Liver (tissue), 8 donors: ENCODE measurements at regions not wholly inside any gene's neighbourhood (a gene's known extent, or its start where the extent isn't known, plus 50 kb on each side); places are given as distances from the start of the nearest gene placed in this dataset.

Source experiments
- DNase-seq: peaks from one replicate; pipeline ENCODE4 v3.0.0-alpha.2; 2017; ENCODE audit warnings: low spot score
- H3K27ac ChIP-seq, 2 donors: one replicate each; pipeline ENCODE4 v1.7.0; 2013; ENCODE audit warnings: inconsistent platforms in 2 of 2, low read length in 2 of 2, control low read depth in 1 of 2, low read depth in 1 of 2, mild to moderate bottlenecking in 1 of 2
- H3K27me3 ChIP-seq, 4 donors: one replicate each; pipeline versions ENCODE4 v1.6.1 to v1.7.0; 2013; ENCODE audit warnings: low read length in 3 of 4, inconsistent platforms in 1 of 4, mild to moderate bottlenecking in 1 of 4, moderate library complexity in 1 of 4; ENCODE audit not compliant: control insufficient read depth in 4 of 4, insufficient read depth in 4 of 4
- H3K36me3 ChIP-seq, 4 donors: one replicate each; pipeline versions ENCODE4 v1.6.1 to v1.7.0; 2013; ENCODE audit warnings: low read length in 3 of 4, mild to moderate bottlenecking in 3 of 4, low read depth in 1 of 4, moderate library complexity in 1 of 4; ENCODE audit not compliant: control insufficient read depth in 4 of 4, insufficient read depth in 3 of 4
- H3K4me1 ChIP-seq, 4 donors: one replicate each; pipeline versions ENCODE4 v1.6.1 to v1.7.0; 2013; ENCODE audit warnings: low read length in 3 of 4, mild to moderate bottlenecking in 3 of 4, moderate library complexity in 1 of 4; ENCODE audit not compliant: control insufficient read depth in 4 of 4, insufficient read depth in 4 of 4
- H3K4me3 ChIP-seq, 3 donors: one replicate each; pipeline versions ENCODE4 v1.6.1 to v1.7.0; 2013; ENCODE audit warnings: low read length in 3 of 3, control low read depth in 1 of 3, low read depth in 1 of 3, mild to moderate bottlenecking in 1 of 3
- H3K9ac ChIP-seq, 2 donors: one replicate each; pipeline ENCODE4 v1.7.0; 2013; ENCODE audit warnings: low read length in 2 of 2, mild to moderate bottlenecking in 2 of 2, moderate library complexity in 2 of 2, control low read depth in 1 of 2, low read depth in 1 of 2
- H3K9me3 ChIP-seq, 4 donors: one replicate each; pipeline versions ENCODE4 v1.6.1 to v1.7.0; 2013; ENCODE audit warnings: low read length in 3 of 4; ENCODE audit not compliant: control insufficient read depth in 4 of 4
- ATF3 ChIP-seq: IDR thresholded peaks from 2 replicates; pipeline ENCODE4 v1.6.1; 2016; ENCODE audit warnings: antibody characterized with exemption
- EGR1 ChIP-seq, 2 donors: IDR thresholded peaks; 2 replicates each; pipeline ENCODE4 v1.6.1; 2016 to 2018; ENCODE audit warnings: antibody characterized with exemption in 2 of 2, low read depth in 2 of 2
- FOXA1 ChIP-seq: IDR thresholded peaks from 2 replicates; pipeline ENCODE4 v1.6.1; 2016; ENCODE audit warnings: antibody characterized with exemption
- FOXA2 ChIP-seq: IDR thresholded peaks from 2 replicates; pipeline ENCODE4 v1.6.1; 2016; ENCODE audit warnings: antibody characterized with exemption
- GABPA ChIP-seq, 2 donors: IDR thresholded peaks in 1 of 2; conservative IDR thresholded peaks in 1 of 2; 2 replicates each; pipeline ENCODE4 v1.6.1; 2016; ENCODE audit warnings: antibody characterized with exemption in 2 of 2, mild to moderate bottlenecking in 1 of 2, moderate library complexity in 1 of 2
- HNF4A ChIP-seq, 2 donors: conservative IDR thresholded peaks; 2 replicates each; pipeline ENCODE4 v1.6.1; 2016; ENCODE audit warnings: antibody characterized with exemption in 2 of 2, mild to moderate bottlenecking in 2 of 2
- HNF4G ChIP-seq: IDR thresholded peaks from 2 replicates; pipeline ENCODE4 v1.6.1; 2016; ENCODE audit warnings: antibody characterized with exemption
- JUND ChIP-seq, 2 donors: IDR thresholded peaks; 2 replicates each; pipeline ENCODE4 v1.6.1; 2016; ENCODE audit warnings: antibody characterized with exemption in 2 of 2
- NR2F2 ChIP-seq: IDR thresholded peaks from 2 replicates; pipeline ENCODE4 v1.6.1; 2016; ENCODE audit warnings: antibody characterized with exemption
- RAD21 ChIP-seq, 2 donors: IDR thresholded peaks; 2 replicates each; pipeline ENCODE4 v1.6.1; 2016; ENCODE audit warnings: antibody characterized with exemption in 2 of 2, mild to moderate bottlenecking in 2 of 2
- REST ChIP-seq: IDR thresholded peaks from 2 replicates; pipeline ENCODE4 v1.6.1; 2016; ENCODE audit warnings: antibody characterized with exemption, mild to moderate bottlenecking
- SP1 ChIP-seq: IDR thresholded peaks from 2 replicates; pipeline ENCODE4 v1.6.1; 2018; ENCODE audit warnings: antibody characterized with exemption, mild to moderate bottlenecking
- YY1 ChIP-seq: IDR thresholded peaks from 2 replicates; pipeline ENCODE4 v1.6.1; 2016; ENCODE audit warnings: antibody characterized with exemption, mild to moderate bottlenecking
- WGBS: extraction: QIAGEN DNeasy Blood & Tissue Kit; methylation state at CpG from one replicate; pipeline ENCODE4 v1.1.7; 2013; 5-methylcytosine and 5-hydroxymethylcytosine counted together
- TF ChIP-seq, protein P1 (sequence below): IDR thresholded peaks from 2 replicates; pipeline ENCODE4 v1.6.1; 2016; ENCODE audit warnings: antibody characterized with exemption
- TF ChIP-seq, protein P2 (sequence below): IDR thresholded peaks from 2 replicates; pipeline ENCODE4 v1.6.1; 2016; ENCODE audit warnings: antibody characterized with exemption
- TF ChIP-seq, protein P3 (sequence below): fragments of 150-350 bp; IDR thresholded peaks from 2 replicates; pipeline ENCODE4 v1.5.1; 2017; ENCODE audit warnings: improper control_type of control experiment, low read depth, low read length; ENCODE audit not compliant: missing input control
- donor health status: healthy.
- donor health status: healthy.
- donor health status: healthy.
- donor health status: healthy.
- donor health status: healthy.

DNA sequence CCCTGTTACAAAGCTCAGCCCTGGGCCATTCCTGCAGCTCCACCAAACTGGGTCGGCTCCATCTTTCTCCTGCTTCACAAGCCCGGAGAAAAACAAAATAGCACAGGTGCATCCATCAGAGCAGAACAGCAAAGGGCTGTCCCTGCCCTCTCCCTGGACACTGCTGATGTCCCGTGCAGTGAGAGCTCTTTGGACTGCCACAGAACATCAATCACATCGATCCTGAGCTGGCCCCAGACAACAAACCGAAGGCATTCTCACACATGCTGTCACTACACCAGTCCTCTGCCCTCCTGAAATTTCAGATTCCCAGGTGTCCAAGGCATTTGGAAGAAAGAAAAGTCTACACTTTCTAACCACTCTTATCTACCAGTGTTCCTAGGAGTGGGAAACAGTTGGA is 427.1 kb upstream of the ZMIZ1 start (continued):
- TF ChIP-seq REST (no peak), NR2F2 (no peak), SP1 (peak; percentile 13), ATF3 (no peak), YY1 (no peak), GABPA (IDR thresholded peaks at IDR 0.05 in 1 of 2, conservative IDR thresholded peaks at IDR 0.05 in 1 of 2) (no peak), RAD21 (IDR thresholded peaks at IDR 0.05) (peak; percentile 26 to 32)

DNA sequence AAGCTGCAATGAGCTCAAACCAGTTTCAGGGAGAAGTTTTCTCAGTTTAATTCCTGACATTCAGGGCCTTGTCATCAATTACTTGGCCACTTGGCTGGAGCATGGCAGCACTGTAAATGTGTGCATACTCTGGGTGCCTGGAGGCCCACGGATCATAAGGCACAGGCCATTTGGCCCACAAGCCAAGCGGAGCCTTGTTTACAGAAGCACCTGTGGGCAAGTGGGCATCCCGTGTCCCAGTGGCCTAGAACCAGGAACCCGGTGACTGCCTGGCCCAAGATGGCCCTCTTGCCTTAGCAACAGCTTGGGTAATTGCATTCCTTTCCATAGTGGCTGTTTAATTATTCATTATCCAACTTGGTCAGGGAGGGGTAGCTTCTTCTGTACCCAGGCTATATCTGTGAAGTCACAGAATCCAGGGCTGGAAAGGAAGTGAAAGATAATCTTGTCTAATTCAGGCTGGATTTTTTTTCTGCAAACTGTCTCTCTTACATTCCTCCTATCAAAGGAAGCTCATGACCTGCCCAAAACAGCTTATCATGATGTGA is 426.4 kb upstream of the ZMIZ1 start:
- no peaks in the 10 kb centered on the region for H3K36me3 ChIP-seq
- WGBS = 57% methylated on average over 4 of the region's 4 CpGs
- no peak overlapping the region for H3K9ac ChIP-seq
- peaks cover 8 to 39% (median 34%) of the 10 kb centered on the region in 4 donors for H3K4me1 ChIP-seq
- H3K27me3 ChIP-seq = no peaks in the 10 kb centered on the region
- H3K9me3 ChIP-seq = peaks cover 0 to 3% (median 0%) of the 10 kb centered on the region in 4 donors
- no peak for TF ChIP-seq GABPA (IDR thresholded peaks at IDR 0.05 in 1 of 2, conservative IDR thresholded peaks at IDR 0.05 in 1 of 2)
- DNase-seq = no peak
- H3K4me3 ChIP-seq = no peak overlapping the region
- H3K27ac ChIP-seq = peak overlapping the region; percentile 8 to 11

- Histone ChIP-seq H3K27me3 (no peaks in the 10 kb centered on the region), H3K4me3 (no peak overlapping the region), H3K9me3 (peaks cover 0 to 3% (median 0%) of the 10 kb centered on the region in 4 donors), H3K4me1 (peaks cover 8 to 39% (median 34%) of the 10 kb centered on the region in 4 donors), H3K27ac (no peak overlapping the region), H3K36me3 (no peaks in the 10 kb centered on the region), H3K9ac (no peak overlapping the region)
- WGBS = 92% methylated on average over 4 of the region's 4 CpGs
- no peak for DNase-seq
- TF ChIP-seq NR2F2 = no peak
- TF ChIP-seq, protein P1, sequence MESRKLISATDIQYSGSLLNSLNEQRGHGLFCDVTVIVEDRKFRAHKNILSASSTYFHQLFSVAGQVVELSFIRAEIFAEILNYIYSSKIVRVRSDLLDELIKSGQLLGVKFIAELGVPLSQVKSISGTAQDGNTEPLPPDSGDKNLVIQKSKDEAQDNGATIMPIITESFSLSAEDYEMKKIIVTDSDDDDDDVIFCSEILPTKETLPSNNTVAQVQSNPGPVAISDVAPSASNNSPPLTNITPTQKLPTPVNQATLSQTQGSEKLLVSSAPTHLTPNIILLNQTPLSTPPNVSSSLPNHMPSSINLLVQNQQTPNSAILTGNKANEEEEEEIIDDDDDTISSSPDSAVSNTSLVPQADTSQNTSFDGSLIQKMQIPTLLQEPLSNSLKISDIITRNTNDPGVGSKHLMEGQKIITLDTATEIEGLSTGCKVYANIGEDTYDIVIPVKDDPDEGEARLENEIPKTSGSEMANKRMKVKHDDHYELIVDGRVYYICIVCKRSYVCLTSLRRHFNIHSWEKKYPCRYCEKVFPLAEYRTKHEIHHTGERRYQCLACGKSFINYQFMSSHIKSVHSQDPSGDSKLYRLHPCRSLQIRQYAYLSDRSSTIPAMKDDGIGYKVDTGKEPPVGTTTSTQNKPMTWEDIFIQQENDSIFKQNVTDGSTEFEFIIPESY = no peak
- TF ChIP-seq YY1 = no peak
- no peak for TF ChIP-seq HNF4A (conservative IDR thresholded peaks at IDR 0.05)
- TF ChIP-seq, protein P2, sequence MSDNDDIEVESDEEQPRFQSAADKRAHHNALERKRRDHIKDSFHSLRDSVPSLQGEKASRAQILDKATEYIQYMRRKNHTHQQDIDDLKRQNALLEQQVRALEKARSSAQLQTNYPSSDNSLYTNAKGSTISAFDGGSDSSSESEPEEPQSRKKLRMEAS = no peak
- no peak for TF ChIP-seq REST
- TF ChIP-seq, protein P3, sequence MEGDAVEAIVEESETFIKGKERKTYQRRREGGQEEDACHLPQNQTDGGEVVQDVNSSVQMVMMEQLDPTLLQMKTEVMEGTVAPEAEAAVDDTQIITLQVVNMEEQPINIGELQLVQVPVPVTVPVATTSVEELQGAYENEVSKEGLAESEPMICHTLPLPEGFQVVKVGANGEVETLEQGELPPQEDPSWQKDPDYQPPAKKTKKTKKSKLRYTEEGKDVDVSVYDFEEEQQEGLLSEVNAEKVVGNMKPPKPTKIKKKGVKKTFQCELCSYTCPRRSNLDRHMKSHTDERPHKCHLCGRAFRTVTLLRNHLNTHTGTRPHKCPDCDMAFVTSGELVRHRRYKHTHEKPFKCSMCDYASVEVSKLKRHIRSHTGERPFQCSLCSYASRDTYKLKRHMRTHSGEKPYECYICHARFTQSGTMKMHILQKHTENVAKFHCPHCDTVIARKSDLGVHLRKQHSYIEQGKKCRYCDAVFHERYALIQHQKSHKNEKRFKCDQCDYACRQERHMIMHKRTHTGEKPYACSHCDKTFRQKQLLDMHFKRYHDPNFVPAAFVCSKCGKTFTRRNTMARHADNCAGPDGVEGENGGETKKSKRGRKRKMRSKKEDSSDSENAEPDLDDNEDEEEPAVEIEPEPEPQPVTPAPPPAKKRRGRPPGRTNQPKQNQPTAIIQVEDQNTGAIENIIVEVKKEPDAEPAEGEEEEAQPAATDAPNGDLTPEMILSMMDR = no peak
- TF ChIP-seq HNF4G = no peak
- no peak for TF ChIP-seq FOXA1
- TF ChIP-seq EGR1 (IDR thresholded peaks at IDR 0.05; ENCODE audit: low read depth in 2 of 2) = no peak
- no peak for TF ChIP-seq RAD21 (IDR thresholded peaks at IDR 0.05)
- TF ChIP-seq GABPA (IDR thresholded peaks at IDR 0.05 in 1 of 2, conservative IDR thresholded peaks at IDR 0.05 in 1 of 2) = no peak
- no peak for TF ChIP-seq ATF3
- no peak for TF ChIP-seq JUND (IDR thresholded peaks at IDR 0.05)
- TF ChIP-seq FOXA2 = no peak
Measured at GRCh38 chr10:78643513-78643912, 425.3 kb upstream of the ZMIZ1 start.
